ENCODE measurements at regions not wholly inside any gene's neighbourhood (a gene's known extent, or its start where the extent isn't known, plus 50 kb on each side); places are given as distances from the start of the nearest gene placed in this dataset.

- no peak overlapping the region for H3K4me3 Mint-ChIP-seq
- H3K4me1 Mint-ChIP-seq: no peaks in the 10 kb centered on the region
- no peaks in the 10 kb centered on the region for H3K36me3 Mint-ChIP-seq
- H3K27me3 Mint-ChIP-seq (ENCODE audit: low read depth): no peaks in the 10 kb centered on the region
- H3K9me3 Mint-ChIP-seq: peaks cover 4% of the 10 kb centered on the region
- no peak for TF ChIP-seq CTCF (IDR thresholded peaks at IDR 0.05; ENCODE audit: unreplicated experiment)
- H3K27ac Mint-ChIP-seq: no peak overlapping the region
- no peak for DNase-seq (ENCODE audit: low spot score in 2 of 2, unreplicated experiment in 2 of 2)
Observed at GRCh38 chr4:60799214-60799613, 400.9 kb upstream of the ADGRL3 start.

GRCh38 chr4:60800701-60801100, 399.4 kb upstream of the ADGRL3 start:
- Mint-ChIP-seq H3K27me3 (ENCODE audit: low read depth) (no peaks in the 10 kb centered on the region), H3K4me3 (no peak overlapping the region), H3K4me1 (no peaks in the 10 kb centered on the region), H3K27ac (no peak overlapping the region), H3K36me3 (no peaks in the 10 kb centered on the region), H3K9me3 (peaks cover 4% of the 10 kb centered on the region)
- no peak for TF ChIP-seq CTCF (IDR thresholded peaks at IDR 0.05; ENCODE audit: unreplicated experiment)
- no peak for DNase-seq (ENCODE audit: low spot score in 2 of 2, unreplicated experiment in 2 of 2)

- Mint-ChIP-seq H3K27me3 (ENCODE audit: low read depth) (no peaks in the 10 kb centered on the region), H3K4me1 (peaks cover 2% of the 10 kb centered on the region), H3K4me3 (no peak overlapping the region), H3K9me3 (peaks cover 4% of the 10 kb centered on the region), H3K36me3 (no peaks in the 10 kb centered on the region), H3K27ac (no peak overlapping the region)
- no peak for TF ChIP-seq CTCF (IDR thresholded peaks at IDR 0.05; ENCODE audit: unreplicated experiment)
- DNase-seq (ENCODE audit: low spot score in 2 of 2, unreplicated experiment in 2 of 2): no peak
Observed at GRCh38 chr4:60805500-60806313, 394.4 kb upstream of the ADGRL3 start.

GRCh38 chr4:60808726-60809485, 391.2 kb upstream of the ADGRL3 start:
- no peak for DNase-seq (ENCODE audit: low spot score in 2 of 2, unreplicated experiment in 2 of 2)
- Mint-ChIP-seq H3K9me3 (peaks cover 4% of the 10 kb centered on the region), H3K4me1 (peaks cover 2% of the 10 kb centered on the region), H3K27me3 (ENCODE audit: low read depth) (no peaks in the 10 kb centered on the region), H3K4me3 (no peak overlapping the region), H3K36me3 (no peaks in the 10 kb centered on the region), H3K27ac (no peak overlapping the region)
- TF ChIP-seq CTCF (IDR thresholded peaks at IDR 0.05; ENCODE audit: unreplicated experiment): no peak

- no peak for TF ChIP-seq CTCF (IDR thresholded peaks at IDR 0.05; ENCODE audit: unreplicated experiment)
- Mint-ChIP-seq H3K27ac (no peak overlapping the region), H3K4me3 (no peak overlapping the region), H3K9me3 (peaks cover 4% of the 10 kb centered on the region), H3K36me3 (no peaks in the 10 kb centered on the region), H3K4me1 (peaks cover 2% of the 10 kb centered on the region), H3K27me3 (ENCODE audit: low read depth) (no peaks in the 10 kb centered on the region)
- DNase-seq (ENCODE audit: low spot score in 2 of 2, unreplicated experiment in 2 of 2): no peak
Observed at GRCh38 chr4:60809486-60809800, 390.7 kb upstream of the ADGRL3 start.

Data from mesothelial cell of epicardium (in vitro differentiated cells).